DOHH2 (cell line): ENCODE measurements at regions not wholly inside any gene's neighbourhood (a gene's known extent, or its start where the extent isn't known, plus 50 kb on each side); places are given as distances from the start of the nearest gene placed in this dataset.

ENCODE experiments used
- EZH2phosphoT487 ChIP-seq: fragments of 200-600 bp; sonication (generic); IDR thresholded peaks from 2 replicates; pipeline ENCODE4 v1.6.1; 2017; ENCODE audit warnings: borderline replicate concordance, mild to moderate bottlenecking, antibody characterized with exemption, low read length, moderate library complexity, mixed read lengths
- TF ChIP-seq, protein P1 (sequence below): fragments of 200-600 bp; sonication (generic); IDR thresholded peaks from one replicate; pipeline ENCODE4 v1.5.1; 2014; ENCODE audit warnings: antibody characterized with exemption, mild to moderate bottlenecking, low read depth, low read length; ENCODE audit not compliant: poor library complexity, severe bottlenecking

DNA sequence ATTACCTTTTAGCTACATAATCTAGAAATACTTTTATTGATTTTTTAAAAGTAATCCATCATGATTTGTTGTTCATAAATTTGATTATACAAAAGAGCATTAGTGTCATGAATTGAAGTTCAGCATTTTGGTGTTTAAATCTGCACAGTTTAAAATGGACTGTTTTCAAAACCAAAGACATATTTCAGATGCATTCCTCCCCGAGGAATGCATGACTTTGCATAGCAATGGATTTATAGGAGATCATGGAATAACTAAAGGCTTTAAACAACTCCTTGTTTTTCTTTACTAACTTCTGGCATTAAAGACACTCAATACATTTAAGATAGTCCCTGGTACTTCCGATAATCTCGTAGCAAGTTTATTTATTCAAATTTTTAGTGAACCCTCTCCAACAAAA lies 863.1 kb upstream of the TMPRSS15 start:
- TF ChIP-seq, protein P1, sequence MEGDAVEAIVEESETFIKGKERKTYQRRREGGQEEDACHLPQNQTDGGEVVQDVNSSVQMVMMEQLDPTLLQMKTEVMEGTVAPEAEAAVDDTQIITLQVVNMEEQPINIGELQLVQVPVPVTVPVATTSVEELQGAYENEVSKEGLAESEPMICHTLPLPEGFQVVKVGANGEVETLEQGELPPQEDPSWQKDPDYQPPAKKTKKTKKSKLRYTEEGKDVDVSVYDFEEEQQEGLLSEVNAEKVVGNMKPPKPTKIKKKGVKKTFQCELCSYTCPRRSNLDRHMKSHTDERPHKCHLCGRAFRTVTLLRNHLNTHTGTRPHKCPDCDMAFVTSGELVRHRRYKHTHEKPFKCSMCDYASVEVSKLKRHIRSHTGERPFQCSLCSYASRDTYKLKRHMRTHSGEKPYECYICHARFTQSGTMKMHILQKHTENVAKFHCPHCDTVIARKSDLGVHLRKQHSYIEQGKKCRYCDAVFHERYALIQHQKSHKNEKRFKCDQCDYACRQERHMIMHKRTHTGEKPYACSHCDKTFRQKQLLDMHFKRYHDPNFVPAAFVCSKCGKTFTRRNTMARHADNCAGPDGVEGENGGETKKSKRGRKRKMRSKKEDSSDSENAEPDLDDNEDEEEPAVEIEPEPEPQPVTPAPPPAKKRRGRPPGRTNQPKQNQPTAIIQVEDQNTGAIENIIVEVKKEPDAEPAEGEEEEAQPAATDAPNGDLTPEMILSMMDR, result no peak
- no peak for TF ChIP-seq EZH2phosphoT487
